Neural cell (in vitro differentiated cells): ENCODE measurements at regions not wholly inside any gene's neighbourhood (a gene's known extent, or its start where the extent isn't known, plus 50 kb on each side); places are given as distances from the start of the nearest gene placed in this dataset.

ENCODE experiments used
- H2AFZ ChIP-seq: fragments of 200-600, 300-800 bp; sonication (generic), shearing (Covaris generic); 2 replicates; pipeline ENCODE4 v1.6.0; 2014; ENCODE audit warnings: low read depth, mild to moderate bottlenecking, antibody characterized with exemption, low read length, moderate library complexity
- H3F3A ChIP-seq: fragments of 200-600 bp; shearing (Covaris generic); 2 replicates; pipeline ENCODE4 v1.6.1; 2016; ENCODE audit warnings: mild to moderate bottlenecking, moderate library complexity, mixed read lengths, antibody characterized with exemption, low read length; ENCODE audit not compliant: insufficient read depth, poor library complexity, severe bottlenecking
- H3K27ac ChIP-seq: fragments of 200-600, 300-800 bp; sonication (generic), shearing (Covaris generic); 2 replicates; pipeline ENCODE4 v1.5.1; 2014; ENCODE audit warnings: mild to moderate bottlenecking, low read length, moderate library complexity
- H3K27me3 ChIP-seq: fragments of 300-800, 200-600 bp; sonication (generic), shearing (Covaris generic); 2 replicates; pipeline ENCODE4 v1.6.0; 2014; ENCODE audit warnings: mild to moderate bottlenecking, low read depth, low read length, moderate library complexity; ENCODE audit not compliant: insufficient read depth
- H3K36me3 ChIP-seq: fragments of 300-800, 200-600 bp; sonication (generic), shearing (Covaris generic); 2 replicates; pipeline ENCODE4 v1.5.1; 2014; ENCODE audit warnings: mild to moderate bottlenecking, antibody characterized with exemption, low read length, moderate library complexity; ENCODE audit not compliant: insufficient read depth
- H3K4me2 ChIP-seq: fragments of 300-800, 200-600 bp; sonication (generic), shearing (Covaris generic); 2 replicates; pipeline ENCODE4 v1.6.0; 2014; ENCODE audit warnings: mild to moderate bottlenecking, low read length
- H3K4me3 ChIP-seq: fragments of 300-800, 200-600 bp; sonication (generic), shearing (Covaris generic); 2 replicates; pipeline ENCODE4 v1.5.1; 2014; ENCODE audit warnings: mild to moderate bottlenecking, low read length, moderate library complexity
- H3K79me2 ChIP-seq: fragments of 200-600 bp; shearing (Covaris generic); replicated peaks from 2 replicates; pipeline ENCODE4 v1.6.0; 2014; ENCODE audit warnings: mild to moderate bottlenecking, low read length, moderate library complexity; ENCODE audit not compliant: insufficient read depth
- H3K9ac ChIP-seq: fragments of 300-800, 200-600 bp; sonication (generic), shearing (Covaris generic); 2 replicates; pipeline ENCODE4 v1.6.1; 2016; ENCODE audit warnings: mild to moderate bottlenecking, low read length, mixed read lengths
- H3K9me2 ChIP-seq: fragments of 200-600 bp; shearing (Covaris generic); 2 replicates; pipeline ENCODE4 v1.6.1; 2016; ENCODE audit warnings: mild to moderate bottlenecking, low read length, mixed read lengths; ENCODE audit not compliant: insufficient read depth
- H3K9me3 ChIP-seq: fragments of 200-600, 300-800 bp; sonication (generic), shearing (Covaris generic); 2 replicates; pipeline ENCODE4 v1.6.1; 2016; ENCODE audit warnings: mild to moderate bottlenecking, mixed run types, low read length, moderate library complexity, mixed read lengths
- H4K20me1 ChIP-seq: fragments of 200-600 bp; shearing (Covaris generic); 2 replicates; pipeline ENCODE4 v1.6.1; 2016; ENCODE audit warnings: mild to moderate bottlenecking, mixed run types; ENCODE audit not compliant: insufficient read depth
- CTCF ChIP-seq: fragments of 450-650 bp; IDR thresholded peaks from 2 replicates; pipeline ENCODE4 v1.5.1; 2014; ENCODE audit warnings: antibody characterized with exemption, mild to moderate bottlenecking, moderate library complexity; ENCODE audit not compliant: poor library complexity, severe bottlenecking
- EP300 ChIP-seq: fragments of 450-650 bp; conservative IDR thresholded peaks from 2 replicates; pipeline ENCODE4 v1.6.1; 2014; ENCODE audit warnings: antibody characterized with exemption, mild to moderate bottlenecking, moderate library complexity; ENCODE audit not compliant: poor library complexity, severe bottlenecking
- EZH2 ChIP-seq: fragments of 200-600, 300-800 bp; shearing (Covaris generic), sonication (generic); IDR thresholded peaks from 2 replicates; pipeline ENCODE4 v1.6.1; 2014; ENCODE audit warnings: antibody characterized with exemption, low read length, borderline replicate concordance, mild to moderate bottlenecking; ENCODE audit not compliant: insufficient read depth, poor library complexity, severe bottlenecking
- MXI1 ChIP-seq: fragments of 450-650 bp; conservative IDR thresholded peaks from 2 replicates; pipeline ENCODE4 v1.6.1; 2014; ENCODE audit warnings: antibody characterized with exemption, mild to moderate bottlenecking; ENCODE audit not compliant: poor library complexity, severe bottlenecking
- POLR2AphosphoS5 ChIP-seq: IDR thresholded peaks from 2 replicates; pipeline ENCODE4 v1.6.1; 2012
- RAD21 ChIP-seq: fragments of 450-650 bp; conservative IDR thresholded peaks from 2 replicates; pipeline ENCODE4 v1.6.1; 2014; ENCODE audit warnings: antibody characterized with exemption, mild to moderate bottlenecking, moderate library complexity
- REST ChIP-seq: IDR thresholded peaks from 2 replicates; pipeline ENCODE4 v1.6.1; 2012; ENCODE audit warnings: borderline replicate concordance
- SMC3 ChIP-seq: fragments of 450-650 bp; conservative IDR thresholded peaks from 2 replicates; pipeline ENCODE4 v1.6.1; 2014; ENCODE audit warnings: antibody characterized with exemption, mild to moderate bottlenecking, moderate library complexity; ENCODE audit not compliant: poor library complexity
- TAF1 ChIP-seq: IDR thresholded peaks from 2 replicates; pipeline ENCODE4 v1.6.1; 2012; ENCODE audit warnings: low read depth

GRCh38 chr4:62470020-62470419 lies 1269.9 kb downstream of the ADGRL3 start:
- no peak overlapping the region for H2AFZ ChIP-seq
- no peak for TF ChIP-seq TAF1
- TF ChIP-seq REST, result no peak

GRCh38 chr4:62461961-62462360 lies 1261.8 kb downstream of the ADGRL3 start:
- Histone ChIP-seq H3K9me2 (no peaks in the 10 kb centered on the region), H3K79me2 (no peaks in the 10 kb centered on the region), H4K20me1 (no peaks in the 10 kb centered on the region), H3K9me3 (no peaks in the 10 kb centered on the region), H3K4me3 (no peak overlapping the region), H3K4me2 (no peak overlapping the region), H3K9ac (no peak overlapping the region), H3F3A (no peaks in the 10 kb centered on the region), H3K27ac (no peak overlapping the region), H2AFZ (no peak overlapping the region), H3K27me3 (no peaks in the 10 kb centered on the region), H3K36me3 (no peaks in the 10 kb centered on the region)
- TF ChIP-seq TAF1 (no peak), REST (no peak), EP300 (no peak), SMC3 (no peak), EZH2 (no peak), CTCF (no peak), MXI1 (no peak), RAD21 (no peak), POLR2AphosphoS5 (no peak)

More at GRCh38 chr4:62470020-62470419, 1269.9 kb downstream of the ADGRL3 start:
- H3K9ac ChIP-seq, result no peak overlapping the region
- no peak overlapping the region for H3K4me2 ChIP-seq
- H3F3A ChIP-seq, result no peaks in the 10 kb centered on the region
- H3K79me2 ChIP-seq, result no peaks in the 10 kb centered on the region
- H3K36me3 ChIP-seq, result no peaks in the 10 kb centered on the region
- no peak overlapping the region for H3K27ac ChIP-seq
- no peaks in the 10 kb centered on the region for H4K20me1 ChIP-seq
- H3K27me3 ChIP-seq, result no peaks in the 10 kb centered on the region
- no peak overlapping the region for H3K4me3 ChIP-seq
- H3K9me2 ChIP-seq, result no peaks in the 10 kb centered on the region
- no peaks in the 10 kb centered on the region for H3K9me3 ChIP-seq
